ENCODE measurements at regions not wholly inside any gene's neighbourhood (a gene's known extent, or its start where the extent isn't known, plus 50 kb on each side); places are given as distances from the start of the nearest gene placed in this dataset.
"Not testable (repeated sequence)": the region's sequence is repeated elsewhere in the genome, so short reads cannot be mapped to it uniquely, and the experiment has no call there.

DNA sequence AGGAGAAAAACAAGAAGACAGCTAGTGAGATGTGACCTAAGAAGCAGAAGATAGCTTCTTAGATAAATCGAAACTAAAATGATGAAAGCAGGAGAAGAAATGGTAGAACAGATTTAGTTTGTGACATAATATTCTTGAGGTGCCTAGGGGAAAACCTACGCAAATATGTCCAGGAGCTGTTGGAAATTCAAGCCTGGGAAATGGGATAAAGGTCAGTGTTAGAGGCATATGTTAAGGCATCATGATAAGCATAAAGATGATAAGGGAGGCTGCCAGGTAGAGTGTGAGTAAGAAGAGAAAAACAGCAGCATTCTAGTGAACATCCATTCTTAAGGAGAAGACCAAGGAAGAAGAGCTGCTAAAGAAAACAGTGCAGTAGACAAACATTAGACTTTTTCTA, 109.6 kb upstream of the LGR5 start:
- no peak overlapping the region for H3K27ac Mint-ChIP-seq

DNA sequence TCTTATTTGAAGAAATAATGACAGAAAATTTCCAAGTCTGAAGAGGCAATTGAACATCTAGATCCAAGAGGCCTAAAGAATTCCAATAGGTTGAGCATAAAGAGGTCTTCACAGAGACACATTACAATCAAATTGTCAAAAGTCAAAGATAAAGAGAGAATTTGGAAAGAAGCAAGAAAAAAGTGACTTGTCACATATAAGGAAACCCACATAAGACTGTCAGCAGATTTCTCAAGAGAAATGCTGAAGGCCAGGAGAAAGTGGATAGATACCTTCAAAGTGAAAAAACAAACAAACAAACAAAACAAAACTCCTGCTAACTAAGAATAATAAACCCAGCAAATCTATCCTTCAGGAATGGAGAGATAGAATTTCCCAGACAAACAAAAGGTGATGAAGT, 118.1 kb upstream of the LGR5 start:
- Mint-ChIP-seq H3K27ac (no peak overlapping the region), H3K27me3 (ENCODE audit: low read depth) (no peaks in the 10 kb centered on the region), H3K9me3 (peaks cover 49% of the 10 kb centered on the region), H3K36me3 (ENCODE audit: low read depth) (peaks cover 16% of the 10 kb centered on the region), H3K4me1 (no peaks in the 10 kb centered on the region), H3K4me3 (no peak overlapping the region)
- no peak for TF ChIP-seq CTCF (IDR thresholded peaks at IDR 0.05; ENCODE audit: unreplicated experiment in 3 of 3)

More for the DNA sequence above, 109.6 kb upstream of the LGR5 start:
- H3K4me3 Mint-ChIP-seq: no peak overlapping the region
- H3K9me3 Mint-ChIP-seq: no peaks in the 10 kb centered on the region
- H3K27me3 Mint-ChIP-seq (ENCODE audit: low read depth): no peaks in the 10 kb centered on the region
- no peaks in the 10 kb centered on the region for H3K36me3 Mint-ChIP-seq (ENCODE audit: low read depth)
- no peaks in the 10 kb centered on the region for H3K4me1 Mint-ChIP-seq
- no peak for TF ChIP-seq CTCF (IDR thresholded peaks at IDR 0.05; ENCODE audit: unreplicated experiment in 3 of 3)

DNA sequence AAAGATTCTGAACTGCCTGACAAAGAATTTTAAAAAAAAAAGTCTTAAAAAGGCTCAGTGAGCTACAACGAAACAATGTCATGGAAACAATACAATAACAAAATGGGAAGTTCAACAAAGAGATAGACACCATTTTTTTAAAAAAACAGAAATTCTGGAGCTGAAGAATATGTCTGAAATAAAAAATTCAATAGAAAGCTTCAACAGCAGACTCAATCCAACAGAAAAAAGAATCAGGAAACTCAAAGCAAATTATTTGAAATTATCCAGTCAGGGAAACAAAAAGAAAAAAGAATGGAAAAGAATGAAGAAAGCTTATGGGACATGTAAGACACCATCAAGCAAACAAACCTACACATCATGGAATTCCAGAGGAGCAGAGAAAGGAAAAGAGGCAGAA, 118.5 kb upstream of the LGR5 start:
- Mint-ChIP-seq H3K36me3 (ENCODE audit: low read depth) (peaks cover 16% of the 10 kb centered on the region), H3K4me1 (no peaks in the 10 kb centered on the region), H3K27me3 (ENCODE audit: low read depth) (no peaks in the 10 kb centered on the region), H3K27ac (no peak overlapping the region), H3K9me3 (peaks cover 49% of the 10 kb centered on the region), H3K4me3 (no peak overlapping the region)
- no peak for TF ChIP-seq CTCF (IDR thresholded peaks at IDR 0.05; ENCODE audit: unreplicated experiment in 3 of 3)

- H3K4me3 Mint-ChIP-seq: no peak overlapping the region
- H3K4me1 Mint-ChIP-seq: peaks cover 5% of the 10 kb centered on the region
- no peak for TF ChIP-seq CTCF (IDR thresholded peaks at IDR 0.05; ENCODE audit: unreplicated experiment in 3 of 3)
- H3K36me3 Mint-ChIP-seq (ENCODE audit: low read depth): peaks cover 4% of the 10 kb centered on the region
- no peaks in the 10 kb centered on the region for H3K27me3 Mint-ChIP-seq (ENCODE audit: low read depth)
- H3K9me3 Mint-ChIP-seq: peaks cover 21% of the 10 kb centered on the region
- H3K27ac Mint-ChIP-seq: no peak overlapping the region
Observed at GRCh38 chr12:71315328-71315985, 124.1 kb upstream of the LGR5 start.

GRCh38 chr12:71312768-71313403, 126.7 kb upstream of the LGR5 start:
- peaks cover 5% of the 10 kb centered on the region for H3K4me1 Mint-ChIP-seq
- H3K4me3 Mint-ChIP-seq: no peak overlapping the region
- H3K36me3 Mint-ChIP-seq (ENCODE audit: low read depth): no peaks in the 10 kb centered on the region
- peaks cover 8% of the 10 kb centered on the region for H3K9me3 Mint-ChIP-seq
- H3K27me3 Mint-ChIP-seq (ENCODE audit: low read depth): no peaks in the 10 kb centered on the region
- TF ChIP-seq CTCF (IDR thresholded peaks at IDR 0.05; ENCODE audit: unreplicated experiment in 3 of 3): no peak
- no peak overlapping the region for H3K27ac Mint-ChIP-seq

DNA sequence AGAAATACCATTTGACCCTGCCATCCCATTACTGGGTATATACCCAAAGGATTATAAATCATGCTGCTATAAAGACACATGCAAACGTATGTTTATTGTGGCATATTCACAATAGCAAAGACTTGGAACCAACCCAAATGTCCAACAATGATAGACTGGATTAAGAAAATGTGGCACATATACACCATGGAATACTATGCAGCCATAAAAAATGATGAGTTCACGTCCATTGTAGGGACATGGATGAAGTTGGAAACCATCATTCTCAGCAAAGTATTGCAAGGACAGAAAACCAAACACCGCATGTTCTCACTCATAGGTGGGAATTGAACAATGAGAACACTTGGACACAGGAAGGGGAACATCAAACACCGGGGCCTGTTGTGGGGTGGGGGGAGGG, 128.0 kb upstream of the LGR5 start:
- not testable (repeated sequence) for H3K36me3 Mint-ChIP-seq (ENCODE audit: low read depth); H3K4me1 Mint-ChIP-seq; H3K4me3 Mint-ChIP-seq; H3K27me3 Mint-ChIP-seq (ENCODE audit: low read depth); H3K27ac Mint-ChIP-seq; H3K9me3 Mint-ChIP-seq
